NCI-H2029 treated with DMSO at 0.1 percent for 48 hours (cell line): ENCODE measurements at regions not wholly inside any gene's neighbourhood (a gene's known extent, or its start where the extent isn't known, plus 50 kb on each side); places are given as distances from the start of the nearest gene placed in this dataset.
A peak's percentile ranks its signal among the peaks of the same experiment; 100 is the strongest.

ENCODE experiments used
- DNase-seq: peaks from one replicate; lab custom pipeline; 2025; lab: John Stamatoyannopoulos, UW

- peak; percentile 92 for DNase-seq
Measured at GRCh38 chr22:26893173-26894110, 236.1 kb downstream of the MIAT start.

GRCh38 chr22:26894362-26894761 is 237.0 kb downstream of the MIAT start:
- DNase-seq: no peak

GRCh38 chr22:26894766-26895485 is 237.5 kb downstream of the MIAT start:
- no peak for DNase-seq

- DNase-seq: no peak
Measured at GRCh38 chr22:26897384-26897783, 240.0 kb downstream of the MIAT start.

GRCh38 chr22:26898946-26899605 is 241.7 kb downstream of the MIAT start:
- no peak for DNase-seq

GRCh38 chr22:26900787-26901186 is 243.4 kb downstream of the MIAT start:
- no peak for DNase-seq

GRCh38 chr22:26901198-26901816 is 243.9 kb downstream of the MIAT start:
- no peak for DNase-seq

- no peak for DNase-seq
Measured at GRCh38 chr22:26902401-26903029, 245.1 kb downstream of the MIAT start.

- DNase-seq: no peak
Measured at GRCh38 chr22:26903030-26903856, 245.9 kb downstream of the MIAT start.

- DNase-seq: no peak
Measured at GRCh38 chr22:26904483-26904882, 247.1 kb downstream of the MIAT start.

GRCh38 chr22:26905076-26905475 is 247.7 kb downstream of the MIAT start:
- no peak for DNase-seq

GRCh38 chr22:26905640-26906039 is 248.3 kb downstream of the MIAT start:
- no peak for DNase-seq

- no peak for DNase-seq
Measured at GRCh38 chr22:26906464-26906863, 249.1 kb downstream of the MIAT start.

GRCh38 chr22:26907366-26907765 is 250.0 kb downstream of the MIAT start:
- DNase-seq: no peak

GRCh38 chr22:26910845-26911244 is 253.5 kb downstream of the MIAT start:
- no peak for DNase-seq

- DNase-seq: no peak
Measured at GRCh38 chr22:26912655-26913345, 255.4 kb downstream of the MIAT start.

- no peak for DNase-seq
Measured at GRCh38 chr22:26914519-26915185, 257.3 kb downstream of the MIAT start.

- no peak for DNase-seq
Measured at GRCh38 chr22:26916236-26916635, 258.8 kb downstream of the MIAT start.

GRCh38 chr22:26918226-26918625 is 260.8 kb downstream of the MIAT start:
- DNase-seq: no peak

GRCh38 chr22:26921726-26922125 is 264.3 kb downstream of the MIAT start:
- no peak for DNase-seq
